Breast epithelium (tissue), 3 donors: ENCODE measurements at regions not wholly inside any gene's neighbourhood (a gene's known extent, or its start where the extent isn't known, plus 50 kb on each side); places are given as distances from the start of the nearest gene placed in this dataset.

Experiments
- POLR2A ChIP-seq: fragments of 450-650 bp; IDR thresholded peaks from one replicate; pipeline ENCODE4 v1.6.1; 2016; ENCODE audit warnings: antibody characterized with exemption, mild to moderate bottlenecking, moderate library complexity
- TF ChIP-seq, protein P1 (sequence below), 3 donors: fragments of 450-650 bp; IDR thresholded peaks; one replicate each; pipeline ENCODE4 v1.5.1; 2016 to 2017; ENCODE audit warnings: antibody characterized with exemption in 3 of 3, mild to moderate bottlenecking in 3 of 3, moderate library complexity in 3 of 3

DNA sequence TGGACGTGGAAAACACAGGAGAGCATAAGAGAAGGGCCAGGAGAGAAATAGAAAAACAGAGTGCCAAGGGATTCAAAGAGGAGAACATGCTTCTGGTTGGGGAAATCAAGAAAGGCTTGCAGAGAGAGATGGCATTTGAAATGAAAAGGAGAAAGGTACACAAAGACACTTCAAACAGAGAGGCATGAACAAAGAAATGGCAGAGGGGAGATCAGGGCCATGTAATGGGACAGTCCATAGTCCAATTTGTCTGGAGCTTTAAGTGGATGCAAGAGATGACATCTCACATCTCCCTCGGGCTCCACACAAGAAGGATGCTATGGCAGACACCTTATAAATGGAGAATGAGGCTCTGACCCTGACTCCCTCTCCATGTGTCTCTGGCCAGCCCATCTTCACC lies 331.1 kb downstream of the MLLT3 start:
- TF ChIP-seq, protein P1, sequence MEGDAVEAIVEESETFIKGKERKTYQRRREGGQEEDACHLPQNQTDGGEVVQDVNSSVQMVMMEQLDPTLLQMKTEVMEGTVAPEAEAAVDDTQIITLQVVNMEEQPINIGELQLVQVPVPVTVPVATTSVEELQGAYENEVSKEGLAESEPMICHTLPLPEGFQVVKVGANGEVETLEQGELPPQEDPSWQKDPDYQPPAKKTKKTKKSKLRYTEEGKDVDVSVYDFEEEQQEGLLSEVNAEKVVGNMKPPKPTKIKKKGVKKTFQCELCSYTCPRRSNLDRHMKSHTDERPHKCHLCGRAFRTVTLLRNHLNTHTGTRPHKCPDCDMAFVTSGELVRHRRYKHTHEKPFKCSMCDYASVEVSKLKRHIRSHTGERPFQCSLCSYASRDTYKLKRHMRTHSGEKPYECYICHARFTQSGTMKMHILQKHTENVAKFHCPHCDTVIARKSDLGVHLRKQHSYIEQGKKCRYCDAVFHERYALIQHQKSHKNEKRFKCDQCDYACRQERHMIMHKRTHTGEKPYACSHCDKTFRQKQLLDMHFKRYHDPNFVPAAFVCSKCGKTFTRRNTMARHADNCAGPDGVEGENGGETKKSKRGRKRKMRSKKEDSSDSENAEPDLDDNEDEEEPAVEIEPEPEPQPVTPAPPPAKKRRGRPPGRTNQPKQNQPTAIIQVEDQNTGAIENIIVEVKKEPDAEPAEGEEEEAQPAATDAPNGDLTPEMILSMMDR (IDR thresholded peaks at IDR 0.05), result no peak
- no peak for TF ChIP-seq POLR2A
